BE2C (cell line): ENCODE measurements at regions not wholly inside any gene's neighbourhood (a gene's known extent, or its start where the extent isn't known, plus 50 kb on each side); places are given as distances from the start of the nearest gene placed in this dataset.

Source experiments
- DNase-seq: peaks from one replicate; pipeline ENCODE4 v3.0.0-alpha.2; 2020
- H3K27me3 ChIP-seq: fragments of 250-450 bp; sonication (Bioruptor Pico); 2 replicates; pipeline ENCODE4 v1.5.1; 2020; ENCODE audit warnings: mild to moderate bottlenecking
- H3K36me3 ChIP-seq: fragments of 250-450 bp; sonication (Bioruptor Pico); 2 replicates; pipeline ENCODE4 v1.5.1; 2020; ENCODE audit warnings: mild to moderate bottlenecking
- H3K4me1 ChIP-seq: fragments of 250-450 bp; sonication (Bioruptor Pico); 2 replicates; pipeline ENCODE4 v1.5.1; 2020
- H3K4me3 ChIP-seq: 2 replicates; pipeline ENCODE4 v1.5.1; 2011; ENCODE audit warnings: low read depth, low read length
- H3K9me3 ChIP-seq: fragments of 250-450 bp; sonication (Bioruptor Pico); 2 replicates; pipeline ENCODE4 v1.5.1; 2020
- TF ChIP-seq, protein P1 (sequence below): IDR thresholded peaks from 2 replicates; pipeline ENCODE4 v1.5.1; 2012; ENCODE audit warnings: mild to moderate bottlenecking, low read depth, low read length

DNA sequence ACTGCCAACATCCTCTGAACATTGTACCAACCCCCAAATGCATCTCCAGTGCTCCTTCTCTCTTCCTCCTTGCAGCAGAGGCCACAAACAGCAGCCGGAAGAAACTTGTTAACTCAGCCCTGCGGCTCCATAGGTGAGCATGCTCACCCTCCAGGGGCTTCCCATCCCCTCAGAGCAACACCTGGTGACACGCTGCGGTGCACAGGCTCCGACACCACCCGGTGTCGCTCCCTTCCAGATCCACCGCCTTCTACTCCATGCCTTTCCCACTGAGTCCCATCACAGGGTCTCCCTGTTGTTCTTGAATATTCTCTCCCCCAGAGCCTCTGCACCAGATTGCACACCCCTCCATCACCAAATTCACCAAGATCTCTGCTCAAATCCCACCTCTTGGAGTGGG is 171.5 kb upstream of the FHL2 start:
- Histone ChIP-seq H3K27me3 (peaks cover 4% of the 10 kb centered on the region; the same call in 1 of the 2 replicates), H3K4me1 (no peaks in the 10 kb centered on the region), H3K36me3 (no peaks in the 10 kb centered on the region), H3K9me3 (no peaks in the 10 kb centered on the region), H3K4me3 (no peak overlapping the region)
- DNase-seq = no peak
- TF ChIP-seq, protein P1, sequence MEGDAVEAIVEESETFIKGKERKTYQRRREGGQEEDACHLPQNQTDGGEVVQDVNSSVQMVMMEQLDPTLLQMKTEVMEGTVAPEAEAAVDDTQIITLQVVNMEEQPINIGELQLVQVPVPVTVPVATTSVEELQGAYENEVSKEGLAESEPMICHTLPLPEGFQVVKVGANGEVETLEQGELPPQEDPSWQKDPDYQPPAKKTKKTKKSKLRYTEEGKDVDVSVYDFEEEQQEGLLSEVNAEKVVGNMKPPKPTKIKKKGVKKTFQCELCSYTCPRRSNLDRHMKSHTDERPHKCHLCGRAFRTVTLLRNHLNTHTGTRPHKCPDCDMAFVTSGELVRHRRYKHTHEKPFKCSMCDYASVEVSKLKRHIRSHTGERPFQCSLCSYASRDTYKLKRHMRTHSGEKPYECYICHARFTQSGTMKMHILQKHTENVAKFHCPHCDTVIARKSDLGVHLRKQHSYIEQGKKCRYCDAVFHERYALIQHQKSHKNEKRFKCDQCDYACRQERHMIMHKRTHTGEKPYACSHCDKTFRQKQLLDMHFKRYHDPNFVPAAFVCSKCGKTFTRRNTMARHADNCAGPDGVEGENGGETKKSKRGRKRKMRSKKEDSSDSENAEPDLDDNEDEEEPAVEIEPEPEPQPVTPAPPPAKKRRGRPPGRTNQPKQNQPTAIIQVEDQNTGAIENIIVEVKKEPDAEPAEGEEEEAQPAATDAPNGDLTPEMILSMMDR = no peak

DNA sequence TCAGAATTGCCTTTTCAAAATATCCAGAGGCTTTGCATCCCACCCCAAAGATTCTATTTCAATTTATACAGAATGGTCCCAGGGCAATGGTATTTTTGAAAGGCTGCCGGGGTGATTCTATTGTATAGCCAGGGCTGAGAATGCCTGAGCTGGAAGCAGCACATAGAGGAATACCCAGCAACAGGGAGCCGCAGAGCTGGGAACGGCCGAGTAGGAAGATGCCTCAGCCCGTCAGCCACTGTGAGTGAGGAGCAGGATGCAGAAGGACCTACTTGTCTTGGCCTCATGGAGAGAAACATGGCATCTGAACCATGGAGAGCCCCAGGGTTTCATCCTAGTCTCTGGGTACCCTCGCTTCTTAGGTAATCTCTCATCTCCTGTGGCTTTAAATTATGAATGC is 170.8 kb upstream of the FHL2 start:
- Histone ChIP-seq H3K36me3 (no peaks in the 10 kb centered on the region), H3K9me3 (no peaks in the 10 kb centered on the region), H3K4me3 (no peak overlapping the region), H3K27me3 (peaks cover 4% of the 10 kb centered on the region; the same call in 1 of the 2 replicates), H3K4me1 (no peaks in the 10 kb centered on the region)
- TF ChIP-seq, protein P1 = no peak
- no peak for DNase-seq

DNA sequence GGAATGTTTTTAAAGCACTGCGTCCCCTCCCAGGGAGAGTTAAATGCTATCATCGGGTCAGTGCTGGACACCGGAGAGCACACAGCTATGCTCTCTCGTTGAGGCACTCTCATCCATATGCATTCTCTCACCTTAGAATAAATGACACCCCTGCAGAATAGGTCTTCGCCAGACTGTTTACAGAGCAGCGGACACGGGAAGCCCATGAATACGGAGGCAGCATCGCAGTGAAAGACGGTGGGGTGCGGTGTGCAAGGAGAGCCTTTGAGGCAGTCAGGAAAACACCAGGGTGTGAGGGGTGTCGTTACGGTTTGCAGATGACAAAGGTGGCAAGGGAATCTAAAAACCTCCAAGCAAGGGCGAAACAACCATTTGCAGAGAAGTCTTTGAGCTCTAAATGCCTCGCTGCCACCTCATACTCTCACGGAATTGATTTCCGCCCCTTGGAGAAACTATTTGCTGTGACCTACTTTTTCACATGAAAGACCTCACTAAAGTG is 169.2 kb upstream of the FHL2 start:
- TF ChIP-seq, protein P1 = no peak
- Histone ChIP-seq H3K4me3 (no peak overlapping the region), H3K36me3 (no peaks in the 10 kb centered on the region), H3K4me1 (no peaks in the 10 kb centered on the region), H3K9me3 (no peaks in the 10 kb centered on the region), H3K27me3 (peaks cover 4% of the 10 kb centered on the region; the same call in 1 of the 2 replicates)
- no peak for DNase-seq

DNA sequence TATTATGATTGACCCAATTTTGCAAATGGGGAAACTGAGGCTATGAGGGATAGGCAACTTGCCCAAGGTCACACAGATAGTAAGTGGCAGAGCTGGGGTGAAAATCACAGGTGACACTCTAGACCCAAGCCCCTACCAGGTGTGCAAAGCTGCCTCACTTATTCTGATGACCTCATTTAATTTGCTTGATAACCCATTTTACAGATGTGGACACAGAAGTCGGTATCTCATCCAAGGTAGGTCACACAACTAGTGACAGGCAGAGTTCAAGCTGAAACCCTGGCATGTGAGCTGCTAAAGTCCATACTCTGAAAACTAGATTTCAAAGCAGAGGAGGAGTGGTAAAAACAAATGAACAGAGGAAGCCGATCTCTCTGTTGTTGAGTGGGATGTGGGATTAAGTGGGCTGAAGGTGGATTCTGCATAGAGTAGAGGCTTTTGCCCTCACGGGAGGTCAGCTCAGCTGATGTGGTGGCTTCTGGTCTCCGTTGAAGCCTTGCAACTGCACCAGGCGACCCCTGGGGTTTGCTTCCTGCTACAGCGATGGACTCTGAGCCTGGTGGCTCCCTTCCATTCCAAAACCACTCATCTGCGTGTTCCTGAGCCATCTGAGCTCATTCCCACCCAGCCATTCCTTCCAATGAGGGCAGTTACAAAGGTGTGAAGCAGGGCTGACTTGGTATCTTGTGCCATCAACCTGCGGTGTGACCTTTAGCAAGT is 164.3 kb upstream of the FHL2 start:
- H3K27me3 ChIP-seq = no peaks in the 10 kb centered on the region

DNA sequence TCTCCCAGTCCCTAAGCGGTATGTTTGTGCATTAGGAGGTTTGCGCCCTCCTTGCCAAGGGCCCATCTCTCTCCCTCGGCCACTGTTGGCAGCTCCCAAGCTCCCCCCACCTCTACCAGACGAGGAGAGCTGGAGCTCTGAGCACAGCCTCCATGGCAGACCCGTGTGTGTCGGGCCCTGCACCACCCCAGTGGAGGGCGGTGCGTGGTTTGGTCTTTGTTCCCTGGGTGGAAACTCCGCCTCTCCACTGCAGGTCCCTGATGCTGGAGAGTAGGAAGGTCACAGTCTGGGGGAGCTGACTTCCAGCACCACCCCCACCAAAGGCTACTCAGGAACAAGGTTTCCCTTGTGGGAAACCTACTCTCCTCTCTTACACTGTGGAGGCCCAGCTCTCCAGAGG is 162.6 kb upstream of the FHL2 start:
- no peak overlapping the region for H3K4me3 ChIP-seq
- H3K9me3 ChIP-seq = no peaks in the 10 kb centered on the region
- H3K27me3 ChIP-seq = no peaks in the 10 kb centered on the region
- H3K36me3 ChIP-seq = no peaks in the 10 kb centered on the region
- TF ChIP-seq, protein P1 = no peak
- DNase-seq = no peak
- no peaks in the 10 kb centered on the region for H3K4me1 ChIP-seq

More for the DNA sequence above, 164.3 kb upstream of the FHL2 start:
- Histone ChIP-seq H3K36me3 (no peaks in the 10 kb centered on the region), H3K9me3 (no peaks in the 10 kb centered on the region), H3K4me1 (no peaks in the 10 kb centered on the region), H3K4me3 (no peak overlapping the region)
- no peak for DNase-seq
- TF ChIP-seq, protein P1 = no peak

DNA sequence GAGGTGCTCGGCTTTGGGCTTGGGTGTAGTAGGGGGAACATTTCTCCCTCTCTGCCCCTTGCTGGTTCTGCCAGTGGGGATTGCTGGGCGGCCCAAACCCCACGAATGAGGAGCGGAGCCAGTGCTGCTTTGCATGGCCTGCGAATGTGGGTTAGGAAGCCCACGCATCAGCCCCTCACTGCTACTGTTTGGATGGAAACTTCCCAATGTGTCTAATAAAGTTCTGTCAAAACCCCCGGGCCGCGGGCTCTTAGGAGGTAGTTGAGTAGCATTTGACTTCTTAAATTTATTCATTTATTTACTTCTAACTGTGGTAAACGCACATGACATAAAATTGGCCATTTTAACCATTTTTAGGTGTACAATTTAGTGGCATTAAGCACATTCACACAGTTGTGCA is 161.3 kb upstream of the FHL2 start:
- Histone ChIP-seq H3K36me3 (no peaks in the 10 kb centered on the region), H3K9me3 (no peaks in the 10 kb centered on the region), H3K4me3 (no peak overlapping the region), H3K4me1 (no peaks in the 10 kb centered on the region), H3K27me3 (no peaks in the 10 kb centered on the region)
- DNase-seq = no peak
- TF ChIP-seq, protein P1 = no peak
